ENCODE measurements at regions not wholly inside any gene's neighbourhood (a gene's known extent, or its start where the extent isn't known, plus 50 kb on each side); places are given as distances from the start of the nearest gene placed in this dataset.

GRCh38 chr6:137734005-137734874 lies 132.8 kb upstream of the TNFAIP3 start:
- no peak for TF ChIP-seq POLR2A (IDR thresholded peaks at IDR 0.05)
- TF ChIP-seq, protein P1, sequence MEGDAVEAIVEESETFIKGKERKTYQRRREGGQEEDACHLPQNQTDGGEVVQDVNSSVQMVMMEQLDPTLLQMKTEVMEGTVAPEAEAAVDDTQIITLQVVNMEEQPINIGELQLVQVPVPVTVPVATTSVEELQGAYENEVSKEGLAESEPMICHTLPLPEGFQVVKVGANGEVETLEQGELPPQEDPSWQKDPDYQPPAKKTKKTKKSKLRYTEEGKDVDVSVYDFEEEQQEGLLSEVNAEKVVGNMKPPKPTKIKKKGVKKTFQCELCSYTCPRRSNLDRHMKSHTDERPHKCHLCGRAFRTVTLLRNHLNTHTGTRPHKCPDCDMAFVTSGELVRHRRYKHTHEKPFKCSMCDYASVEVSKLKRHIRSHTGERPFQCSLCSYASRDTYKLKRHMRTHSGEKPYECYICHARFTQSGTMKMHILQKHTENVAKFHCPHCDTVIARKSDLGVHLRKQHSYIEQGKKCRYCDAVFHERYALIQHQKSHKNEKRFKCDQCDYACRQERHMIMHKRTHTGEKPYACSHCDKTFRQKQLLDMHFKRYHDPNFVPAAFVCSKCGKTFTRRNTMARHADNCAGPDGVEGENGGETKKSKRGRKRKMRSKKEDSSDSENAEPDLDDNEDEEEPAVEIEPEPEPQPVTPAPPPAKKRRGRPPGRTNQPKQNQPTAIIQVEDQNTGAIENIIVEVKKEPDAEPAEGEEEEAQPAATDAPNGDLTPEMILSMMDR (IDR thresholded peaks at IDR 0.05): no peak

Data from gastroesophageal sphincter (tissue), 3 donors.